Panc1 (cell line): ENCODE measurements at regions not wholly inside any gene's neighbourhood (a gene's known extent, or its start where the extent isn't known, plus 50 kb on each side); places are given as distances from the start of the nearest gene placed in this dataset.

Source experiments
- ATAC-seq: fragments of 200-7000 bp; cut with Tn5 transposase; 2 replicates; pipeline ENCODE4 v1.9.1; 2020; ENCODE audit warnings: mild to moderate bottlenecking, moderate library complexity
- BruUV-seq: library from RNA; stranded (reverse); fragments of 400-500 nt; replicated peaks from 2 replicates; lab custom pipeline; 2021; lab: Mats Ljungman, UMichigan
- CTCF ChIA-PET: fragments of 300-600 bp; sonication (Branson Sonifier 250); formaldehyde crosslinking; loops from one replicate; lab custom pipeline; 2022; ENCODE audit warnings: antibody characterized with exemption; lab: Charles Lee
- POLR2A ChIA-PET: fragments of 300-600 bp; sonication (Branson Sonifier 250); formaldehyde crosslinking; loops from one replicate; lab custom pipeline; 2022; ENCODE audit warnings: antibody characterized with exemption; lab: Charles Lee
- DNase-seq: peaks from one replicate; pipeline ENCODE4 v3.0.0-alpha.2; 2010; ENCODE audit warnings: low read depth, low spot score
- H3K27ac ChIP-seq: 2 replicates; pipeline ENCODE4 v1.5.1; 2011; ENCODE audit warnings: mild to moderate bottlenecking, low read length, inconsistent platforms
- H3K27me3 ChIP-seq: fragments of 200-500 bp; sonication (Bioruptor generic); 2 replicates; pipeline ENCODE4 v1.6.0; 2014; ENCODE audit warnings: low read length, inconsistent platforms; ENCODE audit not compliant: control insufficient read depth, insufficient read depth
- H3K36me3 ChIP-seq: fragments of 200-500 bp; sonication (Bioruptor generic); 2 replicates; pipeline ENCODE4 v1.5.1; 2014; ENCODE audit warnings: inconsistent platforms, mild to moderate bottlenecking, low read length, moderate library complexity; ENCODE audit not compliant: control insufficient read depth, insufficient read depth
- H3K4me1 ChIP-seq: 2 replicates; pipeline ENCODE4 v1.5.1; 2011; ENCODE audit warnings: inconsistent platforms, mild to moderate bottlenecking, low read length, moderate library complexity; ENCODE audit not compliant: control insufficient read depth, insufficient read depth
- H3K4me3 ChIP-seq, 2 experiments: 2 replicates each; pipeline ENCODE4 v1.5.1; 2011 to 2012; ENCODE audit warnings: low read depth in 2 of 2, low read length in 2 of 2, mild to moderate bottlenecking in 2 of 2, inconsistent platforms in 1 of 2, moderate library complexity in 1 of 2
- H3K9me3 ChIP-seq: fragments of 200-500 bp; sonication (Bioruptor generic); 2 replicates; pipeline ENCODE4 v1.5.1; 2014; ENCODE audit warnings: low read depth, mild to moderate bottlenecking, inconsistent platforms, low read length, moderate library complexity; ENCODE audit not compliant: control insufficient read depth, insufficient read depth
- POLR2AphosphoS5 ChIP-seq: IDR thresholded peaks from 2 replicates; pipeline ENCODE4 v1.6.1; 2012; ENCODE audit warnings: mild to moderate bottlenecking, low read depth, low read length, moderate library complexity
- SIN3A ChIP-seq: IDR thresholded peaks from 2 replicates; pipeline ENCODE4 v1.6.1; 2012; ENCODE audit warnings: low read depth, mild to moderate bottlenecking, low read length, moderate library complexity, borderline replicate concordance; ENCODE audit not compliant: insufficient read depth
- TCF7L2 ChIP-seq: IDR thresholded peaks from 2 replicates; pipeline ENCODE4 v1.6.1; 2011; ENCODE audit warnings: mild to moderate bottlenecking, low read depth, low read length, inconsistent platforms
- in situ Hi-C: cut with HindIII; loops from 2 replicates; pipeline ENCODE4 v1.10.0; 2016; ENCODE audit warnings: low sequenced_read_pairs, low pct_unique_long_range_greater_than_20kb
- intact Hi-C: fragments of 100-400 bp; cut with micrococcal nuclease; formaldehyde crosslinking; loops from one replicate; pipeline ENCODE4 v1.10.0; 2022; ENCODE audit not compliant: unreplicated experiment
- TF ChIP-seq, protein P1 (sequence below): fragments of 450-650 bp; IDR thresholded peaks from 2 replicates; pipeline ENCODE4 v1.5.1; 2017; ENCODE audit warnings: mild to moderate bottlenecking
- TF ChIP-seq, protein P2 (sequence below), 2 experiments: IDR thresholded peaks; 2 replicates each; pipeline ENCODE4 v1.6.1; 2011 to 2012; ENCODE audit warnings: low read depth in 2 of 2, control low read depth in 1 of 2, low read length in 1 of 2, mild to moderate bottlenecking in 1 of 2, moderate library complexity in 1 of 2; ENCODE audit not compliant: insufficient read depth in 1 of 2

DNA sequence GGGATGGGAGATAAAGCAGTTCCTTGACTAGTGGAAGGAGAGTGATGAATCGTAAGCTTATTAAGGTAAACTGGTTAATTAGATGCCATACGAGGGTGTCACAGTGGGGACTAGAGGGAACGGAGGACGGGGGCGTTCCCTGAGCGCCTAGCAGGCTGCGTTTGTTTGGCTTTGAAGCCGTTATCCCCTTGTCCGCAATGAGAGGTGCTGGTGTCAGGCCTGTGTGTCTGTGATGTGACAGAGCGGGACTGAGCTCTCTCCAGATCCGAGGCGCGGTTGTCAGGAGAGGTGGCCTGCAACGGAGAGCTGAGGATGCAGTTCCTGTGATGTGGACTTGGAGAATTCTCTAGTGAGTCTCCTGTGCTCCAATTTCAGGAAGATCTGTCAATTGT lies 60.0 kb upstream of the PRPS1L1 start:
- in situ Hi-C loops (no loop called here), intact Hi-C loops (no loop called here)
- Histone ChIP-seq H3K4me3 (no peak overlapping the region; a peak in 1 of 4 replicates), H3K27me3 (peaks cover 48% of the 10 kb centered on the region), H3K36me3 (no peaks in the 10 kb centered on the region; the same call in 1 of the 2 replicates), H3K9me3 (no peaks in the 10 kb centered on the region), H3K4me1 (peaks cover 10% of the 10 kb centered on the region; the same call in 1 of the 2 replicates), H3K27ac (no peak overlapping the region)
- ATAC-seq (no peak), DNase-seq (no peak)
- TF ChIP-seq POLR2AphosphoS5, result no peak
- no peak for TF ChIP-seq TCF7L2
- no peak for TF ChIP-seq SIN3A
- TF ChIP-seq, protein P1, sequence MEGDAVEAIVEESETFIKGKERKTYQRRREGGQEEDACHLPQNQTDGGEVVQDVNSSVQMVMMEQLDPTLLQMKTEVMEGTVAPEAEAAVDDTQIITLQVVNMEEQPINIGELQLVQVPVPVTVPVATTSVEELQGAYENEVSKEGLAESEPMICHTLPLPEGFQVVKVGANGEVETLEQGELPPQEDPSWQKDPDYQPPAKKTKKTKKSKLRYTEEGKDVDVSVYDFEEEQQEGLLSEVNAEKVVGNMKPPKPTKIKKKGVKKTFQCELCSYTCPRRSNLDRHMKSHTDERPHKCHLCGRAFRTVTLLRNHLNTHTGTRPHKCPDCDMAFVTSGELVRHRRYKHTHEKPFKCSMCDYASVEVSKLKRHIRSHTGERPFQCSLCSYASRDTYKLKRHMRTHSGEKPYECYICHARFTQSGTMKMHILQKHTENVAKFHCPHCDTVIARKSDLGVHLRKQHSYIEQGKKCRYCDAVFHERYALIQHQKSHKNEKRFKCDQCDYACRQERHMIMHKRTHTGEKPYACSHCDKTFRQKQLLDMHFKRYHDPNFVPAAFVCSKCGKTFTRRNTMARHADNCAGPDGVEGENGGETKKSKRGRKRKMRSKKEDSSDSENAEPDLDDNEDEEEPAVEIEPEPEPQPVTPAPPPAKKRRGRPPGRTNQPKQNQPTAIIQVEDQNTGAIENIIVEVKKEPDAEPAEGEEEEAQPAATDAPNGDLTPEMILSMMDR, result no peak
- TF ChIP-seq, protein P2, sequence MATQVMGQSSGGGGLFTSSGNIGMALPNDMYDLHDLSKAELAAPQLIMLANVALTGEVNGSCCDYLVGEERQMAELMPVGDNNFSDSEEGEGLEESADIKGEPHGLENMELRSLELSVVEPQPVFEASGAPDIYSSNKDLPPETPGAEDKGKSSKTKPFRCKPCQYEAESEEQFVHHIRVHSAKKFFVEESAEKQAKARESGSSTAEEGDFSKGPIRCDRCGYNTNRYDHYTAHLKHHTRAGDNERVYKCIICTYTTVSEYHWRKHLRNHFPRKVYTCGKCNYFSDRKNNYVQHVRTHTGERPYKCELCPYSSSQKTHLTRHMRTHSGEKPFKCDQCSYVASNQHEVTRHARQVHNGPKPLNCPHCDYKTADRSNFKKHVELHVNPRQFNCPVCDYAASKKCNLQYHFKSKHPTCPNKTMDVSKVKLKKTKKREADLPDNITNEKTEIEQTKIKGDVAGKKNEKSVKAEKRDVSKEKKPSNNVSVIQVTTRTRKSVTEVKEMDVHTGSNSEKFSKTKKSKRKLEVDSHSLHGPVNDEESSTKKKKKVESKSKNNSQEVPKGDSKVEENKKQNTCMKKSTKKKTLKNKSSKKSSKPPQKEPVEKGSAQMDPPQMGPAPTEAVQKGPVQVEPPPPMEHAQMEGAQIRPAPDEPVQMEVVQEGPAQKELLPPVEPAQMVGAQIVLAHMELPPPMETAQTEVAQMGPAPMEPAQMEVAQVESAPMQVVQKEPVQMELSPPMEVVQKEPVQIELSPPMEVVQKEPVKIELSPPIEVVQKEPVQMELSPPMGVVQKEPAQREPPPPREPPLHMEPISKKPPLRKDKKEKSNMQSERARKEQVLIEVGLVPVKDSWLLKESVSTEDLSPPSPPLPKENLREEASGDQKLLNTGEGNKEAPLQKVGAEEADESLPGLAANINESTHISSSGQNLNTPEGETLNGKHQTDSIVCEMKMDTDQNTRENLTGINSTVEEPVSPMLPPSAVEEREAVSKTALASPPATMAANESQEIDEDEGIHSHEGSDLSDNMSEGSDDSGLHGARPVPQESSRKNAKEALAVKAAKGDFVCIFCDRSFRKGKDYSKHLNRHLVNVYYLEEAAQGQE (IDR thresholded peaks at IDR 0.05; ENCODE audit: insufficient read depth in 1 of 2, low read depth in 2 of 2, low read length in 1 of 2), result no peak
- BruUV-seq, result no TSS peak
- ChIA-PET POLR2A (interaction anchor here (0.5 kb wide), 1 partner anchor 36 kb away, joined by 7 read pairs; no protein-coding TSS in a partner anchor), CTCF (no interaction called here)

DNA sequence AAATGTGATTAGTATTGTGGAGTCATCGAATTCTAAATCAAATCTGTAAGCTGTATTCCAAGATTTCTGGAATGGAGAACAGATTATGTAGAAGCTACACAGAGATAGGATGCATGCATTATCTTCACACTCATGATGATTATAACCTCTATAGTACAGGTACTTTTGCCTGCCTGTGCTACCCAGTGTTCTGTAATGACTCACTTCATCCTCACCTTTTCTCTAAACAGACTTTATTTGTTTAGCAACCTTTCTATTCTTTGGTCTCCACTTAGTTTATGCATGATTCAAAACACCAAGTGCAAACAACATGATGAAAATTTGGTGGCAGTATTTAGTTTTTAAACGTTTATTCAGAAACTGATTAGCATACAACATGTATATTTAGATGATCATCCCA lies 68.4 kb upstream of the PRPS1L1 start:
- Histone ChIP-seq H3K4me1 (no peaks in the 10 kb centered on the region), H3K9me3 (no peaks in the 10 kb centered on the region), H3K4me3 (no peak overlapping the region), H3K27ac (no peak overlapping the region), H3K27me3 (peaks cover 2% of the 10 kb centered on the region), H3K36me3 (no peaks in the 10 kb centered on the region)
- DNase-seq (no peak), ATAC-seq (no peak)
- BruUV-seq, result no TSS peak
- intact Hi-C loops (no loop called here), in situ Hi-C loops (no loop called here)
- ChIA-PET POLR2A (no interaction called here), CTCF (no interaction called here)
- TF ChIP-seq, protein P1, result no peak
- no peak for TF ChIP-seq POLR2AphosphoS5
- TF ChIP-seq SIN3A, result no peak
- TF ChIP-seq, protein P2 (IDR thresholded peaks at IDR 0.05; ENCODE audit: insufficient read depth in 1 of 2, low read depth in 2 of 2, low read length in 1 of 2), result no peak
- no peak for TF ChIP-seq TCF7L2
